Astrocyte (in vitro differentiated cells and primary cell): ENCODE measurements at regions not wholly inside any gene's neighbourhood (a gene's known extent, or its start where the extent isn't known, plus 50 kb on each side); places are given as distances from the start of the nearest gene placed in this dataset.

ENCODE experiments used
- DNase-seq: peaks from one replicate; pipeline ENCODE4 v3.0.0-alpha.2; 2010; ENCODE audit warnings: low read depth
- FAIRE-seq: peaks from 2 replicates; lab custom pipeline; 2011; peaks lifted over from hg19 to GRCh38; lab: Jason Lieb, UNC
- H2AFZ ChIP-seq: 2 replicates; pipeline ENCODE4 v1.6.0; 2012; ENCODE audit warnings: low read depth, low read length, inconsistent platforms
- H3K27ac ChIP-seq: 2 replicates; pipeline ENCODE4 v1.5.1; 2011; ENCODE audit warnings: low read depth, low read length, inconsistent platforms
- H3K27me3 ChIP-seq: 2 replicates; pipeline ENCODE4 v1.6.0; 2011; ENCODE audit warnings: low read length, inconsistent platforms; ENCODE audit not compliant: insufficient read depth
- H3K36me3 ChIP-seq: 2 replicates; pipeline ENCODE4 v1.5.1; 2011; ENCODE audit warnings: low read length, inconsistent platforms; ENCODE audit not compliant: insufficient read depth
- H3K4me1 ChIP-seq: 2 replicates; pipeline ENCODE4 v1.5.1; 2011; ENCODE audit warnings: low read length, inconsistent platforms; ENCODE audit not compliant: insufficient read depth
- H3K4me2 ChIP-seq: 2 replicates; pipeline ENCODE4 v1.6.0; 2012; ENCODE audit warnings: low read length, inconsistent platforms
- H3K4me3 ChIP-seq: 2 replicates; pipeline ENCODE4 v1.5.1; 2011; ENCODE audit warnings: low read depth, mild to moderate bottlenecking, low read length, inconsistent platforms; ENCODE audit not compliant: insufficient read depth
- H3K79me2 ChIP-seq: 2 replicates; pipeline ENCODE4 v1.6.0; 2012; ENCODE audit warnings: mild to moderate bottlenecking, low read length, inconsistent platforms; ENCODE audit not compliant: insufficient read depth
- H3K9ac ChIP-seq: 2 replicates; pipeline ENCODE4 v1.6.0; 2012; ENCODE audit warnings: mild to moderate bottlenecking, low read length, inconsistent platforms
- H3K9me3 ChIP-seq: 2 replicates; pipeline ENCODE4 v1.5.1; 2012; ENCODE audit warnings: low read depth, mild to moderate bottlenecking, low read length, inconsistent platforms; ENCODE audit not compliant: insufficient read depth
- H4K20me1 ChIP-seq: 2 replicates; pipeline ENCODE4 v1.6.0; 2012; ENCODE audit warnings: low read length, inconsistent platforms; ENCODE audit not compliant: insufficient read depth
- H3K27ac Mint-ChIP-seq: one replicate; pipeline ENCODE4 v1.8.0; 2021; ENCODE audit warnings: mild to moderate bottlenecking, mixed read lengths; ENCODE audit not compliant: unreplicated experiment
- H3K27me3 Mint-ChIP-seq: one replicate; pipeline ENCODE4 v1.8.0; 2021; ENCODE audit warnings: low read depth, mixed read lengths; ENCODE audit not compliant: unreplicated experiment
- H3K36me3 Mint-ChIP-seq: one replicate; pipeline ENCODE4 v1.8.0; 2021; ENCODE audit warnings: low read depth, mixed read lengths; ENCODE audit not compliant: unreplicated experiment
- H3K4me1 Mint-ChIP-seq: one replicate; pipeline ENCODE4 v1.8.0; 2021; ENCODE audit warnings: low read depth, mixed read lengths; ENCODE audit not compliant: unreplicated experiment
- H3K4me3 Mint-ChIP-seq: one replicate; pipeline ENCODE4 v1.8.0; 2021; ENCODE audit warnings: mild to moderate bottlenecking, moderate library complexity, mixed read lengths; ENCODE audit not compliant: unreplicated experiment
- H3K9me3 Mint-ChIP-seq: one replicate; pipeline ENCODE4 v1.8.0; 2021; ENCODE audit warnings: mild to moderate bottlenecking, mixed read lengths; ENCODE audit not compliant: unreplicated experiment
- CTCF ChIP-seq: IDR thresholded peaks from 2 replicates; pipeline ENCODE4 v1.5.1; 2011; ENCODE audit warnings: low read depth, mild to moderate bottlenecking, inconsistent platforms, low read length, moderate library complexity; ENCODE audit not compliant: insufficient read depth
- EZH2 ChIP-seq: IDR thresholded peaks from 2 replicates; pipeline ENCODE4 v1.6.1; 2012; ENCODE audit warnings: mild to moderate bottlenecking, low read length, inconsistent platforms; ENCODE audit not compliant: insufficient read depth

- no peak for FAIRE-seq
- Mint-ChIP-seq H3K27ac (no peak overlapping the region), H3K36me3 (no peaks in the 10 kb centered on the region)
Observed at GRCh38 chr3:164604687-164605086, 473.6 kb downstream of the SI start.

GRCh38 chr3:164577667-164578210 is 500.6 kb downstream of the SI start:
- Histone ChIP-seq H2AFZ (no peak overlapping the region), H3K4me2 (no peak overlapping the region), H3K36me3 (no peaks in the 10 kb centered on the region), H3K9me3 (no peaks in the 10 kb centered on the region), H3K79me2 (no peaks in the 10 kb centered on the region), H3K27me3 (no peaks in the 10 kb centered on the region), H3K9ac (no peak overlapping the region), H3K27ac (no peak overlapping the region), H3K4me3 (no peak overlapping the region), H3K4me1 (no peaks in the 10 kb centered on the region), H4K20me1 (no peaks in the 10 kb centered on the region)
- no peaks in the 10 kb centered on the region for H3K27me3 Mint-ChIP-seq
- H3K27ac Mint-ChIP-seq = no peak overlapping the region
- no peak for FAIRE-seq
- no peak for TF ChIP-seq CTCF
- TF ChIP-seq EZH2 = no peak
- H3K36me3 Mint-ChIP-seq = no peaks in the 10 kb centered on the region
- no peak for DNase-seq
- H3K4me1 Mint-ChIP-seq = no peaks in the 10 kb centered on the region
- H3K4me3 Mint-ChIP-seq = no peak overlapping the region
- H3K9me3 Mint-ChIP-seq = no peaks in the 10 kb centered on the region

More at GRCh38 chr3:164604687-164605086, 473.6 kb downstream of the SI start:
- Mint-ChIP-seq H3K9me3 (no peaks in the 10 kb centered on the region), H3K4me3 (no peak overlapping the region), H3K4me1 (peaks cover 7% of the 10 kb centered on the region), H3K27me3 (no peaks in the 10 kb centered on the region)
- no peaks in the 10 kb centered on the region for H3K27me3 ChIP-seq
- H3K9me3 ChIP-seq = no peaks in the 10 kb centered on the region
- H3K9ac ChIP-seq = no peak overlapping the region
- no peak overlapping the region for H3K4me3 ChIP-seq
- no peak for DNase-seq
- H4K20me1 ChIP-seq = no peaks in the 10 kb centered on the region
- no peak overlapping the region for H2AFZ ChIP-seq
- H3K4me1 ChIP-seq = no peaks in the 10 kb centered on the region
- TF ChIP-seq CTCF (no peak), EZH2 (no peak)
- H3K27ac ChIP-seq = no peak overlapping the region
- H3K4me2 ChIP-seq = no peak overlapping the region
- H3K36me3 ChIP-seq = no peaks in the 10 kb centered on the region
- no peaks in the 10 kb centered on the region for H3K79me2 ChIP-seq

GRCh38 chr3:164572436-164572835 is 505.9 kb downstream of the SI start:
- H3K4me1 ChIP-seq = no peaks in the 10 kb centered on the region
- H3K27me3 Mint-ChIP-seq = no peaks in the 10 kb centered on the region
- H3K9me3 Mint-ChIP-seq = no peaks in the 10 kb centered on the region
- H3K4me1 Mint-ChIP-seq = no peaks in the 10 kb centered on the region
- no peak for TF ChIP-seq EZH2
- no peak for TF ChIP-seq CTCF
- no peak overlapping the region for H3K4me2 ChIP-seq
- H3K36me3 ChIP-seq = no peaks in the 10 kb centered on the region
- no peak overlapping the region for H3K9ac ChIP-seq
- H3K27ac Mint-ChIP-seq = no peak overlapping the region
- no peaks in the 10 kb centered on the region for H3K36me3 Mint-ChIP-seq
- no peak overlapping the region for H3K4me3 ChIP-seq
- H4K20me1 ChIP-seq = no peaks in the 10 kb centered on the region
- no peaks in the 10 kb centered on the region for H3K27me3 ChIP-seq
- DNase-seq = no peak
- no peak overlapping the region for H3K4me3 Mint-ChIP-seq
- H3K79me2 ChIP-seq = no peaks in the 10 kb centered on the region
- no peak overlapping the region for H3K27ac ChIP-seq
- H3K9me3 ChIP-seq = no peaks in the 10 kb centered on the region
- FAIRE-seq = no peak
- H2AFZ ChIP-seq = no peak overlapping the region
